Stimulated activated naive B cell treated with anti-CD40 and anti-IgM and Interleukin-4, amounts not matched to agents 10 μg/mL and 1 μg/mL and 100 μg/mL, for 72 hours (primary cell): ENCODE measurements at regions not wholly inside any gene's neighbourhood (a gene's known extent, or its start where the extent isn't known, plus 50 kb on each side); places are given as distances from the start of the nearest gene placed in this dataset.

ENCODE experiments used
- ATAC-seq, 2 donors: fragments of 150-1000 bp; cut with Tn5 transposase; replicated peaks; 2 replicates each; pipeline ENCODE4 v1.10.0; 2021; ENCODE audit warnings: moderate library complexity in 1 of 2
- DNase-seq: peaks from one replicate; pipeline ENCODE4 v3.0.0; 2021
- H3K27ac Mint-ChIP-seq: one replicate; pipeline ENCODE4 v1.8.0; 2022; ENCODE audit warnings: mild to moderate bottlenecking, mixed read lengths
- H3K27me3 Mint-ChIP-seq, 2 donors: one replicate each; pipeline ENCODE4 v1.8.0; 2022; ENCODE audit warnings: mixed read lengths in 2 of 2
- H3K36me3 Mint-ChIP-seq, 2 donors: one replicate each; pipeline ENCODE4 v1.8.0; 2022; ENCODE audit warnings: mixed read lengths in 2 of 2, mild to moderate bottlenecking in 1 of 2
- H3K4me1 Mint-ChIP-seq, 2 donors: one replicate each; pipeline ENCODE4 v1.8.0; 2022; ENCODE audit warnings: mixed read lengths in 2 of 2, mild to moderate bottlenecking in 1 of 2
- H3K4me3 Mint-ChIP-seq, 2 donors: one replicate each; pipeline ENCODE4 v1.8.0; 2022; ENCODE audit warnings: mild to moderate bottlenecking in 2 of 2, mixed read lengths in 2 of 2, moderate library complexity in 1 of 2
- H3K9me3 Mint-ChIP-seq, 2 donors: one replicate each; pipeline ENCODE4 v1.8.0; 2022; ENCODE audit warnings: mixed read lengths in 2 of 2, mild to moderate bottlenecking in 1 of 2

DNA sequence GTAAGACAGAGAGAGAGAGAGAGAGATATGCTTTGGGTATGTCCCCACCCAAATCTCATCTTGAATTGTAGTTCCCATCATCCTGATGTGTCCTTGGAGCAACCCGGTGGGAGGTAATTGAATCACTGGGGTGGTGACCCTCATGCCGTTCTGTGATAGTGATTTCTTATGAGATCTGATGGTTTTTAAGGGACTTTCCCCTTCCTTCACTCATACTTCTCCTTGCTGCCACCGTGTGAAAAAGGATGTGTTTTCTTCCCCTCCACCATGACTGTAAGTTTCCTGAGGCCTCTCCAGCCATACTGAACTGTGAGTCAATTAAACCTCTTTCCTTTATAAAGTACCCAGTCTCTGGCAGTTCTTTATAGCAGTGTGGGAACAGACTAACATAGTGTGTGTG lies 60.3 kb downstream of the EOMES start:
- no peak overlapping the region for H3K27ac Mint-ChIP-seq
- no peak overlapping the region for H3K4me3 Mint-ChIP-seq
- DNase-seq (no peak), ATAC-seq (peak; percentile 63 to 68)
- peaks cover 0 to 1% of the 10 kb centered on the region in 2 donors for H3K9me3 Mint-ChIP-seq
- H3K27me3 Mint-ChIP-seq: no peaks in the 10 kb centered on the region
- peaks cover 13 to 16% of the 10 kb centered on the region in 2 donors for H3K4me1 Mint-ChIP-seq
- no peaks in the 10 kb centered on the region for H3K36me3 Mint-ChIP-seq

DNA sequence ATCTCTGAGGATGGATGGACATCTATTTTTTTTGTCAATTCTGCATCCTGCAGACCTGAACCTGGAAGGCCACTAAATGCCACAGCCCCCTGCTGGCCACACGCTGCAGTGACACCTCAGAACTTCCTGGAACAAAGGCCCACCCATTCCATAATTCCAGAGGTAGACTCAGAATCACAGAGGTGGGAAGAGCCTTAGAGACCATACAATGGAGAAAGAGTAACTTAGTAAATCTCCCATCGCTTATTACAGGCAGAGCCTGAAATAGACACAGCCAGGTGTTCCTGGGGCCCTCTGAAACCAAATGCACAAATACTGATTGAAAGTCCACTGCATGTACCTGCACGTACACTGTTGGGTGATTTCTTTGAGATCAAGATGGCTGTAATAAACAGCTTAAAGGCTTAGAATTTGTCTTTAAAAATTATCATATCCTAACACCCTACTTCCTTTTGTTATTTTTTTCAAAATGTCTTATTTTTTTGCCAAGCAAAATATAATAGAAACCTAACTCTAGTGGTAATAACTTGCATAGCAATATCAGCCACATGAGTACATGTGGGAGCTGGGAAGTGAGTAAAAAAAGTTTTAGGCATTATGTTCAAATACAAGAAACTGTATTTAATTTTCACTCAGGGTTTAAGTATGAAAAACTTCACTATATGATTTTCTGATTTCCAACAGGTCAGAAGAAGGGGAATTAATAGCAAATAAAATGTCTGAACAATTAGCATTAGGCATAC lies 62.7 kb downstream of the EOMES start:
- H3K9me3 Mint-ChIP-seq: peaks cover 0 to 1% of the 10 kb centered on the region in 2 donors
- no peaks in the 10 kb centered on the region for H3K36me3 Mint-ChIP-seq
- no peak for DNase-seq
- peaks cover 7 to 9% of the 10 kb centered on the region in 2 donors for H3K4me1 Mint-ChIP-seq
- no peak overlapping the region for H3K27ac Mint-ChIP-seq
- no peak overlapping the region for H3K4me3 Mint-ChIP-seq
- peaks cover 0 to 5% of the 10 kb centered on the region in 2 donors for H3K27me3 Mint-ChIP-seq
- ATAC-seq: peak; percentile 57 to 60

DNA sequence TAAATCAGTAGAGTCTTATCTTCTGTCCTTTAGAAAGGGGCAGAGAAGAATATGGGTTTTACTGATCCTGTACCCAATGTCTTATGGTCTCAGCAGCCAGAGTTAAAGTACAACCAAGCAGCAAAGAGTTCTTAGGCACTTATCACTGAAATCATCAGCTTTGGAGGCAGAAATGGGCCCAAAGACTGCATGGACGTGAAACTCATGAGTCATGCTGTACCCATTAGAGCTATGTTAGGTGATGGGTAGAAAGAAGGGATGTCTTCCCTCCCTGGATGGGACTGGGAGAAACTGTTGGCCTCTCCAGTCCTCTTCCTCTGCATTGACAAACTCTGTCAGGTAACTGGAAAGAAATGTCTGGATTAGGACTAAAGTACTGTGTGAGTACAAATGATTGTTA lies 63.4 kb downstream of the EOMES start:
- Mint-ChIP-seq H3K9me3 (peaks cover 0 to 1% of the 10 kb centered on the region in 2 donors), H3K27ac (no peak overlapping the region), H3K4me1 (peaks cover 7 to 9% of the 10 kb centered on the region in 2 donors), H3K27me3 (peaks cover 0 to 5% of the 10 kb centered on the region in 2 donors), H3K36me3 (no peaks in the 10 kb centered on the region), H3K4me3 (no peak overlapping the region)
- DNase-seq: no peak
- no peak for ATAC-seq

DNA sequence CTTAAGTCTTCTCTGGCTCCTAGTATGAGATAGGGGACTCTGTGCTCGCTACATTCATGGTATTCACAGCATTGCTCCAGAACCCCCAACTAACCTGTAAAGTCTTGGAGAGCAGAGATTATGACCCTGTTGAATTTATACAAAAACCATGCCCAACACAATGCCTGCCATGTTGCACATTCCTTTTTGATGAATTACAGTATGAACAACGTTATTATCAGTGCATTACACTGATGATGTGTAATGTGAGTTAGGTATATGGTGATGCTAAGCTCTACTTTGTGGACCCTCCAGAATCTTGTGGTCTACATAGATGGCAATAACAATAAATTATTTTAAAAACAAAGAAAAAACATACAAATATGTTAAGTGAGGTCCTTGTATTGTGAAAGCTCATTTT lies 64.3 kb downstream of the EOMES start:
- ATAC-seq: no peak
- H3K9me3 Mint-ChIP-seq: peaks cover 0 to 1% of the 10 kb centered on the region in 2 donors
- no peak overlapping the region for H3K27ac Mint-ChIP-seq
- peaks cover 0 to 11% of the 10 kb centered on the region in 2 donors for H3K27me3 Mint-ChIP-seq
- peaks cover 7 to 9% of the 10 kb centered on the region in 2 donors for H3K4me1 Mint-ChIP-seq
- H3K36me3 Mint-ChIP-seq: no peaks in the 10 kb centered on the region
- DNase-seq: no peak
- H3K4me3 Mint-ChIP-seq: no peak overlapping the region

DNA sequence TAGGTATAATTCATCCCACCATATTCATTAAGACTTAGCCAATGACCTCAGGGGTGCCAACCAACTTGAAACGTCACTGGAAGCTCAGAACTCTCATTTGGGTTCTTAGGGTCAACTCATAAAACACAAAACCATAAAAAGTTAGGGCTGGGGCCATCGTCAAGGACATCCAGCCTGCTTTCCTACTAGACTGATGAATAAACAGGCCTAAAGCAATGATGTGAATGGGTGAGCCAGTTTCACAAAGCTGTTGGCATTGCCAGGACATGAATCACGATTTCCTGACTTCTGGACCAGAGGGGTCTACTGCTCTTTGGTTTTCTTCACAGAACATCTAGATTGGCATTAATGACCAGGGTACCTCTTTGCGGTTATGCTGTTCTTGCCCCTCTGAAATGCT lies 64.7 kb downstream of the EOMES start:
- Mint-ChIP-seq H3K36me3 (no peaks in the 10 kb centered on the region), H3K4me1 (peaks cover 7 to 9% of the 10 kb centered on the region in 2 donors), H3K4me3 (no peak overlapping the region), H3K27ac (no peak overlapping the region), H3K9me3 (peaks cover 0 to 1% of the 10 kb centered on the region in 2 donors), H3K27me3 (peaks cover 0 to 11% of the 10 kb centered on the region in 2 donors)
- ATAC-seq (no peak), DNase-seq (no peak)

DNA sequence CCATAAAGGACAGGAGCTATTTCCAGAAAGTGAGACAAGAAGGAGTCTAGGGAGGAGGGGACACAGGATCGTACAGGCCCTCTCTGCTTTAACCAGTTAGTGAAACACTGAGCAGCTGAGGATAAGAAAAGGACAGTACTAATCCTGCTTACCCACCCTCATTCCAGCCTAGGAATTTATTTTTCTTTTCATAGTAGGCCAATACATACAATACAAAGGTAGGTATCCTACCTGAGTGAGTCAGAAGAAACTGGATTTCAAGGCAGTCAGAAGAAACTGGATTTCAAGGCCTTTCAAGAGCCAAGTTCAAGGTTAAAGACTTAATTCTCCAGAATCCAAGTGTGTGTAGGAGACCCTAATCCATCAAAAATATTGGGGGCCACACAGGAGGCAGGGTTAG lies 65.3 kb downstream of the EOMES start:
- Mint-ChIP-seq H3K9me3 (peaks cover 0 to 1% of the 10 kb centered on the region in 2 donors), H3K4me3 (no peak overlapping the region), H3K27ac (no peak overlapping the region), H3K4me1 (peaks cover 5 to 6% of the 10 kb centered on the region in 2 donors), H3K36me3 (no peaks in the 10 kb centered on the region), H3K27me3 (peaks cover 0 to 11% of the 10 kb centered on the region in 2 donors)
- no peak for ATAC-seq
- no peak for DNase-seq

DNA sequence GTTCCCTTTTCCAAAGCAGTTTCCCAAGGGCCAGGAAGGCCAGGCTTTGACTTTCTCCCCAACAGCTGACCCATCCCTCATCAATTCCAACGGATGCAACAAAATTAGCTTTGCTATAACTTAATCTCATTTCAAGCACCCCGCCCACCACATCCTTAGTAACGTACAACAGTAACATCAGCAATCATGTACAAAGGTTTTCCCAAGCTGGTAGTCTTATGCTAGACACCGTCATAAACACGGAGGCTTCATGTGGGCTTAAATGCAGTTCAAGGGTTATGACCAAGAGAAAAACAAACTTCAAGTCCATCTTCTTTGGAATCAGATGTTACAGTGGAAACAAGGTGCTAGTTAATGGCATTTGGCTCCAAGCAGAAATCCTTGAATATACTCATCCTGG lies 66.6 kb downstream of the EOMES start:
- Mint-ChIP-seq H3K9me3 (no peaks in the 10 kb centered on the region), H3K4me3 (no peak overlapping the region), H3K27me3 (peaks cover 0 to 11% of the 10 kb centered on the region in 2 donors), H3K4me1 (peaks cover 0 to 2% of the 10 kb centered on the region in 2 donors), H3K27ac (no peak overlapping the region), H3K36me3 (no peaks in the 10 kb centered on the region)
- no peak for DNase-seq
- no peak for ATAC-seq

DNA sequence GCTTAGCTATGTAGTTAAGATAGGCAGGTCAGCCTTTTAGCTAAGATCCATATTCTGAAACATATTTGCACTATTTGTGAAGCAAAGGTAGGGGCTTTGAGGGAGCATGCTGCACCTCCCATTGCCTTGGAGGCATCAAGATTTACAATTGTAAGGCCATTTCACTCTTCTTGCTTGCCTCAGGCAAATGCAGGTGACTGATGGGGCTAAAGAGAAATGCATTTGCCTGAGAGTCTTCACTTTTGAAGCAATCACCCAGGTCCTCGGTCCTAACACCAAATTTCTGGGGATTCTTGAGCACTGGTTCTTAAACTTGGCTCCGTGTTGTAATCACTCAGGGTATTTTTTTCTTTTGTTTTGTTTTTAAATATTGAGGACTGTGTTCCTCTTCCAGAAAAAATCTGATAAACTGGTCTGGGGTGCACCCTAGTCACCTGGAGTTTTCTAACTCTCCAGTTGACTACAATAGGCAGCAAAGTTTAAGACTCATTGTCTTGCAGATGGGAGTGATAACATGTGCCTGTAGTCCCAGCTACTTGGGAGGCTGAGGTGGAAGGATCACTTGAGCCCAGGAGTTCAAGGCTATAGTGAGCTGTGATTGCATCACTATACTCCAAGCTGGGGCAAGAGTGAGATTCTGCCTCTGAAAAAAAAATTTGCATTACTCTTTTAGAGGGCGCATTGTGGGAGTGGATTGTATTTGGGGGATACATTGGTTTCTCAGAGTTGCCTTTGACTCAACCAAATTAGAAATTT lies 68.1 kb downstream of the EOMES start:
- Mint-ChIP-seq H3K36me3 (no peaks in the 10 kb centered on the region), H3K27me3 (peaks cover 0 to 11% of the 10 kb centered on the region in 2 donors), H3K4me1 (no peaks in the 10 kb centered on the region), H3K9me3 (no peaks in the 10 kb centered on the region), H3K27ac (no peak overlapping the region), H3K4me3 (no peak overlapping the region)
- DNase-seq (no peak), ATAC-seq (no peak)

DNA sequence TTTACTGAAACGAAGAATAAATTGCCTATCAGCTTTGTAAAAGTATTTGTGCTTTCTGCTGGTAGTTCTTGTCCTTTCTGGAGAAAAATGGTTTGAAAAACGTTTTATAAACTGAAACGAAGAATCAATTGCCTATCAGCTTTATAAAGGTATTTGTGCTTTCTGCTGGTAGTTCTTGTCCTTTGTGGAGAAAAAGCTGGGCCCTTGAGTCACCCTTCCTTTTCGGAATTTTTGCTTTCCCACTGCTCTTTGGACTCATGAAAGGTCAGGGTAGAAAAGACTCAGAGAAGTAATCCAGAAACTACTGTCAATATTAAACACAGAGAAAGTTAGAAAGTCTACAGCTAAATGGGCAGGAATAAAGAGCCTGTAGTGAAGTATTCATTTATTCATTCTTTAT lies 72.8 kb downstream of the EOMES start:
- DNase-seq (no peak), ATAC-seq (no peak)
- Mint-ChIP-seq H3K36me3 (no peaks in the 10 kb centered on the region), H3K4me1 (no peaks in the 10 kb centered on the region), H3K27me3 (peaks cover 0 to 6% of the 10 kb centered on the region in 2 donors), H3K9me3 (no peaks in the 10 kb centered on the region), H3K4me3 (no peak overlapping the region), H3K27ac (no peak overlapping the region)

DNA sequence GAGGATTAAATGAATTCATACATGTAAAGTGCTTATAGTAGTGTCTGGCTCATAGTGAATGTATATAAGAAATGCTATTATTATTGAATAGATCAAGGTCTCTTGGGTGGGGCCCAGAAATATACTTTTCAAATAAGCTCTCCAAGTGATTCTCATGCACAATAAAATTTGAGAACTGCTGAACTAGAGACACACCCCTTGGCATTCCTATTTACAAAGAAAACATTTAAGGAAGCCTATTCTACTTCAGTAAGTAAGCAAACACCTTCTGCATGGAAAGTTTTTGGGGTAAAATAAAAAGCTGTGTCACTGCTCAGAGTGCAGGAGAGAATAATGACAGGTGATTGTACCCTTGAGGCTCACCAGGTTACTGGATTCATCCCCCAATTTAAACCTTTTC lies 75.2 kb downstream of the EOMES start:
- H3K9me3 Mint-ChIP-seq: no peaks in the 10 kb centered on the region
- no peaks in the 10 kb centered on the region for H3K36me3 Mint-ChIP-seq
- DNase-seq (no peak), ATAC-seq (no peak)
- H3K4me1 Mint-ChIP-seq: no peaks in the 10 kb centered on the region
- H3K27me3 Mint-ChIP-seq: no peaks in the 10 kb centered on the region
- no peak overlapping the region for H3K27ac Mint-ChIP-seq
- no peak overlapping the region for H3K4me3 Mint-ChIP-seq

DNA sequence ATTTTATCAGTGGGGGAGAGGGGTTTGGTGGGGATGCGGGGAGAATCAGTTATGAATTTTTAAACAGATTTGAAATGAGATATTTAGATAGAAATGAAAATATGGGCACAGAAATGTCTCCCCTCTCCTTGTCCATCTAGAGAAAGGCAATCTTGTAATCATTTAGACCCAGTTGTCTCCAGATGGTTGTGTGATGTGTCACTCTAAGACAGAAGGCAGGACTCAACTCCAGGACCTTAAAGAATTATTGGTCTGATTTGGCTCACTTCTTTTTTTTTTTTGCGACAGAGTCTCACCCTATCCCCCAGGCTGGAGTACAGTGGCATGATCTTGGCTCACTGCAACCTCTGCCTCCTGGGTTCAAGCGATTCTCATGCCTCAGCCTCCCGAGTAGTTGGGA lies 77.2 kb downstream of the EOMES start:
- no peaks in the 10 kb centered on the region for H3K27me3 Mint-ChIP-seq
- no peak overlapping the region for H3K27ac Mint-ChIP-seq
- H3K9me3 Mint-ChIP-seq: no peaks in the 10 kb centered on the region
- no peaks in the 10 kb centered on the region for H3K4me1 Mint-ChIP-seq
- no peak overlapping the region for H3K4me3 Mint-ChIP-seq
- no peak for ATAC-seq
- H3K36me3 Mint-ChIP-seq: no peaks in the 10 kb centered on the region
- DNase-seq: no peak

DNA sequence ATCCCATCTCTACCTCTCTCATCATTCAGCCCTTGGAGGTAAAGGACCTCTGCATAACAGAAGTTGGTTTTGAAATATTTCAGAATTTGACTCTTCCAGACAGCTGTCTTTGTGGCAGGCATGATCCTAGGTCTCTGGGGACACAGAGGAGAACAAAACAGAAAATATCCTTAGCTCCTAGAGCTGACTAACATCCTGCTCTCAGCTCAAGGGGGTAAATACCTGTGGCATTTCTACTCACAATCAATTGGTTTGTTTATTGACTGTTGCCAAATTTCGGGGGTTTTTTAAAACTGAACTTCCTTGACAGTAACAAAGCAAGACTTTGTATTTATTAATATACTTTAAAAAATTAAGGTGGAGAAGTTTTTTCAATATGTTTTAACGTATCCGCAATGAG lies 78.8 kb downstream of the EOMES start:
- H3K4me3 Mint-ChIP-seq: no peak overlapping the region
- no peaks in the 10 kb centered on the region for H3K9me3 Mint-ChIP-seq
- no peaks in the 10 kb centered on the region for H3K27me3 Mint-ChIP-seq
- H3K27ac Mint-ChIP-seq: no peak overlapping the region
- no peak for ATAC-seq
- no peaks in the 10 kb centered on the region for H3K36me3 Mint-ChIP-seq
- DNase-seq: no peak
- H3K4me1 Mint-ChIP-seq: peaks cover 5 to 6% of the 10 kb centered on the region in 2 donors

DNA sequence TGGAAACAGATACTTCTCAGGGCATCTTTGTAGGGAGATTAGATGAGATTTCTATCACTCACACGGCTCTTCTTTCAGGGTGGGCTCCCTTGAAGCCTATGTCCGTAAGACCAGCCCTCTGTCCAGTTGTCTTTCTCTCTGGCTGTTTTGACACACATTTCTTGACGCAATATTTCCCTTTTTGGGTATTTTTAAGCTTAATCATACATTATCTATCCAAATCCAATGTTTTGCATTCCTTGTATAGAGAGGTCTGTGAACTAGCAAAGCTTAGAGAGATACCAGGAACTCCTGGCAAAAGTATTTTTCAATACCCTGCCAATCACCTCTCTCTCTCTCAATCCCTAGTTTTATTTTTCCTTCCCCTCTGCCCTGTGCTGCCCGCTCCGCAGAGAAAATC lies 79.3 kb downstream of the EOMES start:
- peaks cover 5 to 6% of the 10 kb centered on the region in 2 donors for H3K4me1 Mint-ChIP-seq
- H3K9me3 Mint-ChIP-seq: no peaks in the 10 kb centered on the region

DNA sequence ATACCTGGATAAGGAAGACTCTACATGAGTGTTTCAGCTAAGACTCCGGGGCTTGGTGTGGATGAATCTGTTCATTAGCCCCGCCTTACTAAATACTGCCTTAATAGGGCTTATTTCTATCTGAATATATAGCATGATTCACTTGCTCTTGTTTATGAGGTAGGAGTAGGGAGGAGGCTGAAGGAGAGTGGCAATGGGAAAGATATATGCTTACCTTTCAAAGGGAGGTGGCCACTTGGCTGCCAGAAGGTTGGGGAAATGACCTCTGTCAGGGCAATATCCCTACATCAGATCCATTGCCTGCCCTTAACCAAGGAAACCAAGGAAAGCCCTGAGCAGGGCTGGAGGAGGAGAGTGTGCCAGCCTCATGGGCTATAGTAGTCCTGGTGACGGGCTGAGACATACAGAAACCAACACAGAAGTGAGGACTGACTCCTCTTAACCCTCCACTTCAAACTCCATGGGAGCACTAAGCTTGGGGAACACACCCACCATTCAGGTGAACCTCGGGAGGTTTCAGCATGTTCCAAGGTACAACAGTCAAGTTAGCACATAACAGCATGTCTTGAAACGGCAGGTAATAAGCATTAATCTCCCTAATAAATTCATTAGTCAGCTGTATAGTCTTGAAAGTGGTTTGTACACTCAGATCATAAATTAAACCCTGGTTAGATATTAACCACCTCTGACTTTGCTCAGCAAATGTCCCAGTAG lies 80.1 kb downstream of the EOMES start:
- DNase-seq (no peak), ATAC-seq (no peak)
- no peaks in the 10 kb centered on the region for H3K36me3 Mint-ChIP-seq
- H3K4me3 Mint-ChIP-seq: no peak overlapping the region
- H3K9me3 Mint-ChIP-seq: no peaks in the 10 kb centered on the region
- no peaks in the 10 kb centered on the region for H3K27me3 Mint-ChIP-seq
- peaks cover 5 to 6% of the 10 kb centered on the region in 2 donors for H3K4me1 Mint-ChIP-seq
- no peak overlapping the region for H3K27ac Mint-ChIP-seq

More for the DNA sequence above, 79.3 kb downstream of the EOMES start:
- Mint-ChIP-seq H3K27me3 (no peaks in the 10 kb centered on the region), H3K27ac (no peak overlapping the region), H3K36me3 (no peaks in the 10 kb centered on the region), H3K4me3 (no peak overlapping the region)
- ATAC-seq: no peak
- no peak for DNase-seq
